ENCODE measurements at regions not wholly inside any gene's neighbourhood (a gene's known extent, or its start where the extent isn't known, plus 50 kb on each side); places are given as distances from the start of the nearest gene placed in this dataset.

DNA sequence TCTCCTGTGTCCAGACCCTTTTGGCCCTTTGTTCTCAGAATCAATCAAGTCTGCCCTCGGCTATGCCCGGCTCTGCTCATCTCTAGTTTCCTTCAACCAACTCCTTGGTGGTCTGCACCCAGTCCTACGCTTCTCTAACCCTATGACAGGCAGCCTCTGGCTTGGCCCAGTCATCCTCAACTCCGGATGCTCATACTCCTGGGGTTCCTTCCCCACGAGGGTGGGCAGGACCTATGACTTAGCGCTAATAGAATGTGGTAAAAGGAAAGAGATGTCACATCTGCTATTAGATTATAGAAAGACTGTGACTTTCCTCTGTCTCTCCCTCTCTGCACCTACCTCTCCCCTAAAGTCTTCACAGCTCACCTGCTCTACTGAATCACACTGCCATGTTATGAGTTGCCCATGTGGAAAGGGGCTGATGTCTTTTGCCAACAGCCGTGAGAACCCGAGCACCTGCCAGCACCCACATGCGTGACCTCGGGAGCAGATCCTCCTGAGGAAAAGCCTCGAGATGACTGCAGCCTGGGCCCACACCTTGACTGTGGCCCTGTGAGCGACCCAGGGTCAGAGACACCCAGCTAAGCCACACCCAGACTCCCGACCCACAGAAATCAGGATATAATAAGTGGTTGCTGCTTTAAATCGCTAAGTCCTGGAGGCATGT is 334.9 kb downstream of the GADD45G start:
- Histone ChIP-seq H3K9me2 (replicated peaks; ENCODE audit: insufficient read depth, low read length) (no peaks in the 10 kb centered on the region), H3K27me3 (ENCODE audit: low read length) (peaks cover 3% of the 10 kb centered on the region; the same call in 1 of the 2 replicates), H3K9ac (ENCODE audit: low read length) (no peak overlapping the region), H3K79me2 (ENCODE audit: insufficient read depth, low read length) (no peaks in the 10 kb centered on the region), H3F3A (ENCODE audit: insufficient read depth) (no peaks in the 10 kb centered on the region), H2AFZ (ENCODE audit: low read depth, low read length, severe bottlenecking) (no peak overlapping the region), H4K20me1 (ENCODE audit: low read depth, low read length) (no peaks in the 10 kb centered on the region), H3K4me2 (ENCODE audit: low read depth, low read length, poor library complexity, severe bottlenecking) (no peak overlapping the region), H3K27ac (ENCODE audit: low read depth, low read length) (no peak overlapping the region), H3K9me3 (ENCODE audit: insufficient read depth, low read length) (no peaks in the 10 kb centered on the region), H3K4me3 (ENCODE audit: insufficient read depth, low read length, poor library complexity, severe bottlenecking) (no peak overlapping the region), H3K36me3 (ENCODE audit: low read length) (no peaks in the 10 kb centered on the region)
- TF ChIP-seq EZH2phosphoT487 (conservative IDR thresholded peaks at IDR 0.05; ENCODE audit: low read length): no peak
- TF ChIP-seq, protein P1, sequence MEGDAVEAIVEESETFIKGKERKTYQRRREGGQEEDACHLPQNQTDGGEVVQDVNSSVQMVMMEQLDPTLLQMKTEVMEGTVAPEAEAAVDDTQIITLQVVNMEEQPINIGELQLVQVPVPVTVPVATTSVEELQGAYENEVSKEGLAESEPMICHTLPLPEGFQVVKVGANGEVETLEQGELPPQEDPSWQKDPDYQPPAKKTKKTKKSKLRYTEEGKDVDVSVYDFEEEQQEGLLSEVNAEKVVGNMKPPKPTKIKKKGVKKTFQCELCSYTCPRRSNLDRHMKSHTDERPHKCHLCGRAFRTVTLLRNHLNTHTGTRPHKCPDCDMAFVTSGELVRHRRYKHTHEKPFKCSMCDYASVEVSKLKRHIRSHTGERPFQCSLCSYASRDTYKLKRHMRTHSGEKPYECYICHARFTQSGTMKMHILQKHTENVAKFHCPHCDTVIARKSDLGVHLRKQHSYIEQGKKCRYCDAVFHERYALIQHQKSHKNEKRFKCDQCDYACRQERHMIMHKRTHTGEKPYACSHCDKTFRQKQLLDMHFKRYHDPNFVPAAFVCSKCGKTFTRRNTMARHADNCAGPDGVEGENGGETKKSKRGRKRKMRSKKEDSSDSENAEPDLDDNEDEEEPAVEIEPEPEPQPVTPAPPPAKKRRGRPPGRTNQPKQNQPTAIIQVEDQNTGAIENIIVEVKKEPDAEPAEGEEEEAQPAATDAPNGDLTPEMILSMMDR (IDR thresholded peaks at IDR 0.05; ENCODE audit: insufficient read depth, low read length, poor library complexity, severe bottlenecking): no peak

DNA sequence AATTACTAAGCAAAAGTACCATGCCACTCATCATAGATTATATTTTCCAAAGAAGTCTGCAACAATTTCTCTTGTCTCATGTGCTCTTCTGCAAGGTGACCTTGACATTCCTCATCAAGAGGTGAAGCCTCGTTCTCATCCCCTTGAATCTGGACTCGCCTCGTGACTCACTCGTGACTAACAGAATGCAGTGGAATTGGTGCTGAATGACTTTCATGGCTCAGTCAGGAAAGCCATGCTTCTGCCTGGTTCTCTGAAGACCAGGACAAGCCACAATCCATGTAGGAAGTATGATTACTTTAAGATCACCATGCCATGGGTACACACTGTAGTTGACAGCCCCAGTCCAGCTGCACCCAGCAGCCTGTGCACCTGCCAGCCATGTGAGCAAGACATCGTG is 335.8 kb downstream of the GADD45G start:
- Histone ChIP-seq H3K4me3 (ENCODE audit: insufficient read depth, low read length, poor library complexity, severe bottlenecking) (no peak overlapping the region), H3F3A (ENCODE audit: insufficient read depth) (no peaks in the 10 kb centered on the region), H3K4me2 (ENCODE audit: low read depth, low read length, poor library complexity, severe bottlenecking) (no peak overlapping the region), H3K36me3 (ENCODE audit: low read length) (no peaks in the 10 kb centered on the region), H3K27me3 (ENCODE audit: low read length) (peaks cover 3% of the 10 kb centered on the region; the same call in 1 of the 2 replicates), H3K27ac (ENCODE audit: low read depth, low read length) (no peak overlapping the region), H2AFZ (ENCODE audit: low read depth, low read length, severe bottlenecking) (no peak overlapping the region), H3K9me2 (replicated peaks; ENCODE audit: insufficient read depth, low read length) (no peaks in the 10 kb centered on the region), H3K79me2 (ENCODE audit: insufficient read depth, low read length) (no peaks in the 10 kb centered on the region), H4K20me1 (ENCODE audit: low read depth, low read length) (no peaks in the 10 kb centered on the region), H3K9me3 (ENCODE audit: insufficient read depth, low read length) (no peaks in the 10 kb centered on the region), H3K9ac (ENCODE audit: low read length) (no peak overlapping the region)
- TF ChIP-seq EZH2phosphoT487 (conservative IDR thresholded peaks at IDR 0.05; ENCODE audit: low read length): no peak
- TF ChIP-seq, protein P1 (IDR thresholded peaks at IDR 0.05; ENCODE audit: insufficient read depth, low read length, poor library complexity, severe bottlenecking): no peak

DNA sequence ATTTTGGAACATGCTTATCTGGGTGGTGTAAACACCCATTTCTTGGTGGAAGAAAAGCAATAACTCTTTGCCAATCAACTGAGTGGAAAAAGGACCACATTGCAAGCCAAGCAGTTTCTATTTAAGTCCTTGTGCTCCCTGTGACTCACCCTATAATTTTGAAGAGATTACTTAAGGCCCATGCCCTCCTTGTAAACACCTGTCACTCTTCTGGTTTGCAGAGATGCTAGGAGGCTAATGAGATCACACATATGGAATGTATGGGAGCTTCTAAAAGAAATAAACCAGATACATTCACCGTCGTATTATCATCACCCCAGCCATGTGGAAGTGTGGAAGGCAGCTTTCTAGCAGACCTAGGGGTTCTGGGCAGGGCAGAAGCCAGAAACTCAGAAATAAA is 337.1 kb downstream of the GADD45G start:
- Histone ChIP-seq H3K9me2 (replicated peaks; ENCODE audit: insufficient read depth, low read length) (no peaks in the 10 kb centered on the region), H3K4me3 (ENCODE audit: insufficient read depth, low read length, poor library complexity, severe bottlenecking) (no peak overlapping the region), H3K9me3 (ENCODE audit: insufficient read depth, low read length) (no peaks in the 10 kb centered on the region), H3K79me2 (ENCODE audit: insufficient read depth, low read length) (no peaks in the 10 kb centered on the region), H4K20me1 (ENCODE audit: low read depth, low read length) (no peaks in the 10 kb centered on the region), H3K9ac (ENCODE audit: low read length) (no peak overlapping the region), H3K27ac (ENCODE audit: low read depth, low read length) (no peak overlapping the region), H3K36me3 (ENCODE audit: low read length) (no peaks in the 10 kb centered on the region), H3K27me3 (ENCODE audit: low read length) (peaks cover 3% of the 10 kb centered on the region; the same call in 1 of the 2 replicates), H2AFZ (ENCODE audit: low read depth, low read length, severe bottlenecking) (no peak overlapping the region), H3F3A (ENCODE audit: insufficient read depth) (no peaks in the 10 kb centered on the region), H3K4me2 (ENCODE audit: low read depth, low read length, poor library complexity, severe bottlenecking) (no peak overlapping the region)
- TF ChIP-seq EZH2phosphoT487 (conservative IDR thresholded peaks at IDR 0.05; ENCODE audit: low read length): no peak
- TF ChIP-seq, protein P1 (IDR thresholded peaks at IDR 0.05; ENCODE audit: insufficient read depth, low read length, poor library complexity, severe bottlenecking): no peak

Data from SU-DHL-6 (cell line).